HepG2 (cell line): ENCODE measurements at regions not wholly inside any gene's neighbourhood (a gene's known extent, or its start where the extent isn't known, plus 50 kb on each side); places are given as distances from the start of the nearest gene placed in this dataset.

Experiments used
- ARHGAP35 ChIP-seq: sonication (generic); formaldehyde crosslinking; IDR thresholded peaks from 2 replicates; pipeline ENCODE4 v1.9.0; 2022; ENCODE audit warnings: mild to moderate bottlenecking, inconsistent platforms, moderate library complexity, missing genetic modification reagents, borderline replicate concordance
- ATM ChIP-seq: fragments of 450-650 bp; IDR thresholded peaks from 2 replicates; pipeline ENCODE4 v1.7.1; 2017; ENCODE audit warnings: mild to moderate bottlenecking, borderline replicate concordance
- E2F1 ChIP-seq: sonication (generic); formaldehyde crosslinking; IDR thresholded peaks from 2 replicates; pipeline ENCODE4 v1.5.0; 2020; ENCODE audit warnings: missing genetic modification reagents
- MXI1 ChIP-seq: IDR thresholded peaks from 3 replicates; pipeline ENCODE4 v1.6.1; 2012; ENCODE audit warnings: low read depth, low read length, inconsistent platforms, borderline replicate concordance
- RBAK ChIP-seq: sonication (generic); formaldehyde crosslinking; IDR thresholded peaks from 2 replicates; pipeline ENCODE4 v1.5.1; 2020; ENCODE audit warnings: mild to moderate bottlenecking, missing genetic modification reagents
- SMYD3 ChIP-seq: sonication (generic); formaldehyde crosslinking; IDR thresholded peaks from 2 replicates; pipeline ENCODE4 v1.8.1; 2023; ENCODE audit warnings: mild to moderate bottlenecking, missing genetic modification reagents
- SNAPC5 ChIP-seq: sonication (generic); formaldehyde crosslinking; IDR thresholded peaks from 2 replicates; pipeline ENCODE4 v1.8.1; 2023; ENCODE audit warnings: mild to moderate bottlenecking, missing genetic modification reagents, borderline replicate concordance
- SRF ChIP-seq: IDR thresholded peaks from 2 replicates; pipeline ENCODE4 v1.6.1; 2011; ENCODE audit warnings: mild to moderate bottlenecking, low read depth, low read length, moderate library complexity
- ZBTB46 ChIP-seq: sonication (generic); formaldehyde crosslinking; IDR thresholded peaks from 2 replicates; pipeline ENCODE4 v1.4.0; 2020; ENCODE audit warnings: mild to moderate bottlenecking, missing genetic modification reagents, borderline replicate concordance
- ZNF280B ChIP-seq: sonication (generic); formaldehyde crosslinking; IDR thresholded peaks from 2 replicates; pipeline ENCODE4 v1.5.0; 2020; ENCODE audit warnings: missing genetic modification reagents, mild to moderate bottlenecking, borderline replicate concordance
- ZNF407 ChIP-seq: sonication (generic); formaldehyde crosslinking; IDR thresholded peaks from one replicate; pipeline ENCODE4 v1.5.1; 2020; ENCODE audit warnings: mild to moderate bottlenecking, missing genetic modification reagents; ENCODE audit errors: not compliant biosample characterization
- ZNF564 ChIP-seq: sonication (generic); formaldehyde crosslinking; IDR thresholded peaks from 2 replicates; pipeline ENCODE4 v1.8.1; 2023; ENCODE audit warnings: mild to moderate bottlenecking, missing genetic modification reagents
- ZNF713 ChIP-seq: sonication (generic); formaldehyde crosslinking; IDR thresholded peaks from 2 replicates; pipeline ENCODE4 v1.4.0; 2020; ENCODE audit warnings: mild to moderate bottlenecking, missing genetic modification reagents
- ZNF776 ChIP-seq: sonication (generic); formaldehyde crosslinking; IDR thresholded peaks from 2 replicates; pipeline ENCODE4 v1.4.0; 2020; ENCODE audit warnings: mild to moderate bottlenecking, missing genetic modification reagents

GRCh38 chr12:112599871-112600270, 181.1 kb downstream of the PTPN11 start (continued):
- TF ChIP-seq ZNF280B (CRISPR knock-in tag) (no peak), ZNF776 (CRISPR knock-in tag) (no peak), SRF (peak; percentile 56; the same call in 1 of the 2 replicates), ZNF564 (no peak), ZNF713 (CRISPR knock-in tag) (no peak), SNAPC5 (CRISPR knock-in tag) (no peak), ZNF407 (CRISPR knock-in tag) (no peak), ZBTB46 (CRISPR knock-in tag) (no peak), E2F1 (CRISPR knock-in tag) (no peak), RBAK (CRISPR knock-in tag) (no peak), SMYD3 (CRISPR knock-in tag) (no peak), MXI1 (no peak), ARHGAP35 (CRISPR knock-in tag) (no peak), ATM (no peak)
